Ascending aorta (tissue), 2 donors: ENCODE measurements at regions not wholly inside any gene's neighbourhood (a gene's known extent, or its start where the extent isn't known, plus 50 kb on each side); places are given as distances from the start of the nearest gene placed in this dataset.

Source experiments
- DNase-seq, 2 donors: peaks; one replicate each; pipeline ENCODE4 v3.0.0-alpha.2; 2019; ENCODE audit warnings: low spot score in 2 of 2
- H3K27ac ChIP-seq, 2 donors: fragments of 200-600 bp; sonication (generic); one replicate each; pipeline ENCODE4 v1.5.1; 2016 to 2017; ENCODE audit warnings: mild to moderate bottlenecking in 1 of 2
- H3K27me3 ChIP-seq: fragments of 200-600 bp; sonication (generic); one replicate; pipeline ENCODE4 v1.5.1; 2017
- H3K36me3 ChIP-seq, 2 donors: fragments of 200-600 bp; sonication (generic); one replicate each; pipeline ENCODE4 v1.5.1; 2016
- H3K4me1 ChIP-seq, 2 donors: fragments of 200-600 bp; sonication (generic); one replicate each; pipeline ENCODE4 v1.5.1; 2016 to 2017; ENCODE audit warnings: mild to moderate bottlenecking in 1 of 2
- H3K4me3 ChIP-seq, 2 donors: fragments of 200-600 bp; sonication (generic); one replicate each; pipeline ENCODE4 v1.5.1; 2016 to 2017; ENCODE audit warnings: mild to moderate bottlenecking in 1 of 2
- H3K9me3 ChIP-seq, 2 donors: fragments of 200-600 bp; sonication (generic); one replicate each; pipeline ENCODE4 v1.5.1; 2016
- intact Hi-C: fragments of 100-400 bp; cut with DNase I; formaldehyde crosslinking; loops from one replicate; pipeline ENCODE4 v1.15.1; 2023
- TF ChIP-seq, protein P1 (sequence below), 3 experiments: fragments of 200-600 bp in 2 of 3; fragments of 450-650 bp in 1 of 3; sonication (generic) in 2 of 3; IDR thresholded peaks; one replicate each; pipeline ENCODE4 v1.5.1; 2016 to 2019; ENCODE audit warnings: antibody characterized with exemption in 3 of 3, mild to moderate bottlenecking in 1 of 3, moderate library complexity in 1 of 3

DNA sequence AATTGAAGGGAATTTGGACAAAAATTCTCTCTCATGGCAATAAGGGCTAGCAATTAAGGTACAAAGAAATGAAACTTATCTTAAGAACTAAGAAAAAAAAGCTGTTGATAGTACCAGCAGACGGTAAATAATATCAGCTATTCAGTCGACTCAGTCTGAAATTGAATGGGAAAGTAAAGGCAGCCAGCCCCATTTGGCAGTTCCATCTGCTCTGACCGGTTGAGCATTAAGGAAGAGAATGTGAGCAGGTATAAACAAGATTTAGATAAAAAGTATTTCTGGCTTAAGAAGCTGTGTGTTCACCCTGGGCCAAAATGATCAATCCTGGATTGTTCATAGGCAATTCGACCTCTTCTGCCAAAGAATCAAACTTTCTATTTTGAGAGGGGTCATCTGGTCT is 154.6 kb upstream of the NPVF start:
- intact Hi-C loops, result loop anchor here (10.0 kb wide), 1 partner anchor 982 kb away; no protein-coding TSS in a partner anchor
- Histone ChIP-seq H3K4me1 (peaks cover 0 to 8% of the 10 kb centered on the region in 2 donors), H3K36me3 (no peaks in the 10 kb centered on the region), H3K4me3 (no peak overlapping the region), H3K27ac (no peak overlapping the region), H3K27me3 (no peaks in the 10 kb centered on the region), H3K9me3 (no peaks in the 10 kb centered on the region)
- DNase-seq, result no peak
- TF ChIP-seq, protein P1, sequence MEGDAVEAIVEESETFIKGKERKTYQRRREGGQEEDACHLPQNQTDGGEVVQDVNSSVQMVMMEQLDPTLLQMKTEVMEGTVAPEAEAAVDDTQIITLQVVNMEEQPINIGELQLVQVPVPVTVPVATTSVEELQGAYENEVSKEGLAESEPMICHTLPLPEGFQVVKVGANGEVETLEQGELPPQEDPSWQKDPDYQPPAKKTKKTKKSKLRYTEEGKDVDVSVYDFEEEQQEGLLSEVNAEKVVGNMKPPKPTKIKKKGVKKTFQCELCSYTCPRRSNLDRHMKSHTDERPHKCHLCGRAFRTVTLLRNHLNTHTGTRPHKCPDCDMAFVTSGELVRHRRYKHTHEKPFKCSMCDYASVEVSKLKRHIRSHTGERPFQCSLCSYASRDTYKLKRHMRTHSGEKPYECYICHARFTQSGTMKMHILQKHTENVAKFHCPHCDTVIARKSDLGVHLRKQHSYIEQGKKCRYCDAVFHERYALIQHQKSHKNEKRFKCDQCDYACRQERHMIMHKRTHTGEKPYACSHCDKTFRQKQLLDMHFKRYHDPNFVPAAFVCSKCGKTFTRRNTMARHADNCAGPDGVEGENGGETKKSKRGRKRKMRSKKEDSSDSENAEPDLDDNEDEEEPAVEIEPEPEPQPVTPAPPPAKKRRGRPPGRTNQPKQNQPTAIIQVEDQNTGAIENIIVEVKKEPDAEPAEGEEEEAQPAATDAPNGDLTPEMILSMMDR (IDR thresholded peaks at IDR 0.05), result no peak

GRCh38 chr7:25383402-25383801 is 155.1 kb upstream of the NPVF start:
- Histone ChIP-seq H3K9me3 (no peaks in the 10 kb centered on the region), H3K27me3 (no peaks in the 10 kb centered on the region), H3K4me3 (no peak overlapping the region), H3K4me1 (peaks cover 0 to 8% of the 10 kb centered on the region in 2 donors), H3K27ac (no peak overlapping the region), H3K36me3 (no peaks in the 10 kb centered on the region)
- TF ChIP-seq, protein P1 (IDR thresholded peaks at IDR 0.05), result no peak
- intact Hi-C loops, result loop anchor here (10.0 kb wide), 1 partner anchor 981 kb away; no protein-coding TSS in a partner anchor
- no peak for DNase-seq

DNA sequence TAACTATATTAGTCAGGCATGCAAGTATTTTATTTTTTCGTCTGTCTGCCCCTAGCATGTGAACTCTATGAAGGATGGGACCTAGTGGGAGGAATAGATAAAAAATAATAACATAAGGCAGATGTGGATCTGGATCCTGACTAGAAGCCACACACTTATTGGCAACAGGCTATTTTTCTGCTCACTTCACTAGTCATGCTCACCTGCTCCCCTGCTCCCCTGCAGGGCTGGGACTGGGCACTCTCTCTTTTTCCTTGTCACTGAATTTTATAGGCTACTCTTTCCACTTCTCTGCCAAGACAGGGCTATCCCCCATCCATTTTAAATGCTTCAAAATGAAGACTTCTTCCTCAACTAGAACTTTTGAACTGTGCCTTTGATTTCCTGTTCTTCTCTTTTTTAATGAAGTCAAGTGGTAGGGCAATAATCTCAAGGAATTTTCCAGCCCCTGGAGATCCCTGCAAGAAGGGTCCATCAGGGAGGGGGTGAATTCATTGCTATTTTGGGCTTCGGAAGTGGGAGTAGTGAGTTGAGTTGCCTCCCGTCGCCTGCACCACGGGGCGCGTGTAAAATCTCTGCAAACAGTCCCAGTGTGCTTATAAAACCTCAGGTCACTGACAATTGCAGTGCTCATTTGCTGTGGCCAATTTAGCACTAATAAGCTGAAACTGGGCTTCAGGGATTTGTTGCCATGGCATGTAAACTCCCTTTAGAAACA is 156.7 kb upstream of the NPVF start:
- Histone ChIP-seq H3K9me3 (no peaks in the 10 kb centered on the region), H3K4me3 (no peak overlapping the region), H3K4me1 (peaks cover 0 to 8% of the 10 kb centered on the region in 2 donors), H3K27me3 (no peaks in the 10 kb centered on the region), H3K27ac (no peak overlapping the region), H3K36me3 (no peaks in the 10 kb centered on the region)
- intact Hi-C loops, result loop anchor here (10.0 kb wide), 1 partner anchor 980 kb away; no protein-coding TSS in a partner anchor
- no peak for DNase-seq
- TF ChIP-seq, protein P1 (IDR thresholded peaks at IDR 0.05), result no peak

DNA sequence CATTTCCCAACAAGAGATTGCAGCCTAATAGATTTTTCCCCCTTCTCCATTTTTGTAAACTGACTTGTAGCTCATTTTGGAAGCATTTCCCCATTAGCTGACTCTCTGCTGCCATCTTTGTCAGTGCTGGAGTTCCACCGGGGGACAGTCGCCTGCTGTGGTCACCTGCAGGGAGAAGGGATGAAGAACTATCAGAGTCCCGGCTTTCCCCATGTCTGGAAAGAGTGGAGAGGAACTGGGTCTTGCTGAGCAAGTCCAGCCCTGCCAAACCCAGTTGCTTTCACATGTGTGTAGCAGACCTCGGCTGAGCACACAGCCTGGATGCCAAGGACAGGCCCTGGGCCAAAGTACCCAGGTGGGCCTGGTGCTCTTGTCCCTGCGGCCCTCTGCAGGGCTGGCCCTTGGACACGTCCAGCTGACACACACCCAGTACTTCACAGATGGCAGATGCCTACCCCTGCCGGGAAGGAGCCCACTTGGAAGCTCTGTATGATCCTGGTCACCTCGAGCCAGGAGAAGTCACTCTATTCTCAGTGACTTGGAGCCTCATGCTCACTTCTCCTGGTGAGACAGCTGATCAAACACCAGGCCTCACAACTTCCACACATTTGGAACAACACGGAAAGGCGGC is 157.3 kb upstream of the NPVF start:
- no peaks in the 10 kb centered on the region for H3K27me3 ChIP-seq
- no peak for DNase-seq
- no peak overlapping the region for H3K4me3 ChIP-seq
- H3K27ac ChIP-seq, result no peak overlapping the region
- no peaks in the 10 kb centered on the region for H3K9me3 ChIP-seq
- intact Hi-C loops, result loop anchor here (10.0 kb wide), 1 partner anchor 979 kb away; no protein-coding TSS in a partner anchor
- H3K36me3 ChIP-seq, result no peaks in the 10 kb centered on the region
- TF ChIP-seq, protein P1 (IDR thresholded peaks at IDR 0.05), result no peak
- peaks cover 0 to 8% of the 10 kb centered on the region in 2 donors for H3K4me1 ChIP-seq

DNA sequence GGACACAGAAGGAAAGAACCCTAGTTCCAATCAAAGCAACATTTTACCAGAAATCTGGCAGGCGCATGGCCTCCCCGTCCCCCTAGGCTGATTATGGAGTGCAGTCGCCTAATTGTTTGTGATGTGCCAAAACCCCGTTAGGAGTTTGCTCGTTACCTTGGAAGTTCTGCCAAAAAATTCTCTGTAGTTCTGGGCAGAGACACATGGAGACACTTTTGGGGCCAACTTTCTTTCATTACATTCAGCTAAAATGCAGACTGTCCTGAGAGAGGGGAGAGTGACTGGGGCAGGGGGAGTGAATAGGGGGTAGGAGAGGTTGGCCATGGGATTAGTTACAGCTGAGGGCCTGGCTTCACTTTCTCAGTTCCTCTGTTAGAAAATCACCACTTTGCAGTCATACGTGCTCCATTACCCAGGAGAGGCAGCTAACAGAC is 158.0 kb upstream of the NPVF start:
- Histone ChIP-seq H3K4me3 (no peak overlapping the region), H3K36me3 (no peaks in the 10 kb centered on the region), H3K27ac (no peak overlapping the region), H3K27me3 (no peaks in the 10 kb centered on the region), H3K4me1 (peaks cover 0 to 8% of the 10 kb centered on the region in 2 donors), H3K9me3 (no peaks in the 10 kb centered on the region)
- TF ChIP-seq, protein P1 (IDR thresholded peaks at IDR 0.05), result no peak
- intact Hi-C loops, result loop anchor here (10.0 kb wide), 1 partner anchor 978 kb away; no protein-coding TSS in a partner anchor
- DNase-seq, result no peak
